C4-2B (cell line): ENCODE measurements at regions not wholly inside any gene's neighbourhood (a gene's known extent, or its start where the extent isn't known, plus 50 kb on each side); places are given as distances from the start of the nearest gene placed in this dataset.
"Not testable (repeated sequence)": the region's sequence is repeated elsewhere in the genome, so short reads cannot be mapped to it uniquely, and the experiment has no call there.

Source experiments
- H3K27ac ChIP-seq: fragments of 450-650 bp; 2 replicates; pipeline ENCODE4 v1.5.1; 2017
- ZFX ChIP-seq: fragments of 450-650 bp; IDR thresholded peaks from 2 replicates; pipeline ENCODE4 v1.6.1; 2017
- TF ChIP-seq, protein P1 (sequence below): fragments of 450-650 bp; conservative IDR thresholded peaks from 2 replicates; pipeline ENCODE4 v1.5.1; 2017; ENCODE audit warnings: mild to moderate bottlenecking

- no peak for TF ChIP-seq ZFX
- TF ChIP-seq, protein P1, sequence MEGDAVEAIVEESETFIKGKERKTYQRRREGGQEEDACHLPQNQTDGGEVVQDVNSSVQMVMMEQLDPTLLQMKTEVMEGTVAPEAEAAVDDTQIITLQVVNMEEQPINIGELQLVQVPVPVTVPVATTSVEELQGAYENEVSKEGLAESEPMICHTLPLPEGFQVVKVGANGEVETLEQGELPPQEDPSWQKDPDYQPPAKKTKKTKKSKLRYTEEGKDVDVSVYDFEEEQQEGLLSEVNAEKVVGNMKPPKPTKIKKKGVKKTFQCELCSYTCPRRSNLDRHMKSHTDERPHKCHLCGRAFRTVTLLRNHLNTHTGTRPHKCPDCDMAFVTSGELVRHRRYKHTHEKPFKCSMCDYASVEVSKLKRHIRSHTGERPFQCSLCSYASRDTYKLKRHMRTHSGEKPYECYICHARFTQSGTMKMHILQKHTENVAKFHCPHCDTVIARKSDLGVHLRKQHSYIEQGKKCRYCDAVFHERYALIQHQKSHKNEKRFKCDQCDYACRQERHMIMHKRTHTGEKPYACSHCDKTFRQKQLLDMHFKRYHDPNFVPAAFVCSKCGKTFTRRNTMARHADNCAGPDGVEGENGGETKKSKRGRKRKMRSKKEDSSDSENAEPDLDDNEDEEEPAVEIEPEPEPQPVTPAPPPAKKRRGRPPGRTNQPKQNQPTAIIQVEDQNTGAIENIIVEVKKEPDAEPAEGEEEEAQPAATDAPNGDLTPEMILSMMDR: no peak
- H3K27ac ChIP-seq: no peak overlapping the region
Measured at GRCh38 chrX:139382529-139382928, 148.0 kb upstream of the F9 start.

DNA sequence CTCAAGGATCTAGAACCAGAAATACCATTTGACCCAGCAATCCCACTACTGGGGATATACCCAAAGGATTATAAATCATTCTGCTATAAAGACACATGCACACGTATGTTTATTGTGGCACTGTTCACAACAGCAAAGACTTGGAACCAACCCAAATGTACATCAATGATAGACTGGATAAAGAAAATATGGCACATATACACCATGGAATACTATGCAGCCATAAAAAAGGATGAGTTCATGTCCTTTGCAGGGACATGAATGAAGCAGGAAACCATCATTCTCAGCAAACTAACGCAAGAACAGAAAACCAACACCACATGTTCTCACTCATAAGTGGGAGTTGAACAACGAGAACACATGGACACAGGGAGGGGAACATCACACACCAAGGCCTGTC is 154.0 kb upstream of the F9 start:
- not testable (repeated sequence) for H3K27ac ChIP-seq

DNA sequence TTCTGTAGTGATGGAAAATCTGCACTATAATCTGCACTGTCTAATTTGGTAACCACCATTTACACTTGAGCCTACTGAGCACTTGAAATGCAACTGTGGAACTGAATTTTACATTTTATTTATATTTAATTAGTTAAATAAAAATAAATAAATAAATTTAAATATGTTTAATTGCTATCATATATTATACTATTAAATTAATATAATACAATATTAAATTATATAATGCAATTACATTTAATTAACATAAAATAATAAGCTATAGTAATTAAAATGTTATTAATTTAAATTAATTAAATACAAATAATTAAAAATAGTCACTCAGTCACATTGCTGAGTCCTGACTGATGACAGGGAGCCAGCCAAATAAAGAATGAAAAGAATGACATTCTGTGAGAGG is 170.2 kb upstream of the F9 start:
- no peak overlapping the region for H3K27ac ChIP-seq
- TF ChIP-seq ZFX: no peak
- TF ChIP-seq, protein P1: no peak

DNA sequence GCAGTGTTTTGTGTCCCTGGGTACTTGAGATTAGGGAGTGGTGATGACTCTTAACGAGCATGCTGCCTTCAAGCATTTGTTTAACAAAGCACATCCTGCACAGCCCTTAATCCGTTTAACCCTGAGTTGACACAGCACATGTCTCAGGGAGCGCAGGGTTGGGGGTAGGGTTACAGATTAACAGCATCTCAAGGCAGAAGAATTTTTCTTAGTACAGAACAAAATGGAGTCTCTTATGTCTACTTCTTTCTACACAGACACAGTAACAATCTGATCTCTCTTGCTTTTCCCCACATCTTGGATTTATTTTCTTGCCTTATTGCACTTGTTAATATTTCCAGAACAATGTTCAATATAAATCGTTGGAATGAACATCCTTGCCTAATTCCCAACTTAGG is 187.9 kb upstream of the F9 start:
- not testable (repeated sequence) for H3K27ac ChIP-seq

DNA sequence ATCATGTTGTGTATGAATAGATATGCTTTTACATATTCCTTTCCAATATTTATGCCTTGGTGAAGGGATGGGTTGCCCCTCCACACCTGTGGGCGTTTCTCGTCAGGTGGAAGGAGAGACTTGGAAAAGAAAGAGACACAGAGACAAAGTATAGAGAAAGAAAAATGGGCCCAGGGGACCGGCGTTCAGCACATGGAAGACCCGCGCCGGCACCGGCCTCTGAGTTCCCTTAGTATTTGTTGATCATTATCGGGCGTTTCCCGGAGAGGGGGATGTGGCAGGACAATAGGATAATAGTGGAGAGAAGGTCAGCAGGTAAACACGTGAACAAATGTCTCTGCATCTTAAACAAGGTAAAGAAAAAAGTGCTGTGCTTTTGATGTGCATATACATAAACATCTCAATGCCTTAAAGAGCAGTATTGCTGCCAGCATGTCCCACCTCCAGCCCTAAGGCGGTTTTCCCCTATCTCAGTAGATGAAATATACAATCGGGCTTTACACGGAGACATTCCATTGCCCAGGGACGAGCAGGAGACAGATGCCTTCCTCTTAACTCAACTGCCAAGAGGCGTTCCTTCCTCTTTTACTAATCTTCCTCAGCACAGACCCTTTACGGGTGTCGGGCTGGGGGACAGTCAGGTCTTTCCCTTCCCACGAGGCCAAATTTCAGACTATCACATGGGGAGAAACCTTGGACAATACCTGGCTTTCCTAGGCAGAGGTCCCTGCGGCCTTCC is 188.5 kb upstream of the F9 start:
- H3K27ac ChIP-seq: not testable (repeated sequence)

DNA sequence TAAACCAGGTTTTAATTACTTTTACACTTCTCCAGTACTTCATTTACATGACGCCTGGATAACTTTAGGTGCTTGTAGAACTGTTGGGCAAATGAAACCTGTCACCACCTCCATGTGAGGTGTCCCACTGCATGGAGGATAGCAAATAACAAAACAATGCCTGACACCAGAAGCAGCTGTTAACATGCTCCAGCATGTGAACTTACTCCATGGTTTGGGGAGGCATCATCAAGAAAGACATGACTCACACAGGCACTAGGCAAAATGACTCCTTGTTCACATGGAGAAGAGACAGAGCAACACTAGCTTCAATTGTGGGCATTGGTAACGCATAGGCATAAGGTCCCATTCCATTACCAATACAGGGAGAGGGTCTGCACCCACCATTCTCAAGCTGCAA is 198.1 kb upstream of the F9 start:
- no peak overlapping the region for H3K27ac ChIP-seq
- TF ChIP-seq, protein P1: no peak
- TF ChIP-seq ZFX: no peak

DNA sequence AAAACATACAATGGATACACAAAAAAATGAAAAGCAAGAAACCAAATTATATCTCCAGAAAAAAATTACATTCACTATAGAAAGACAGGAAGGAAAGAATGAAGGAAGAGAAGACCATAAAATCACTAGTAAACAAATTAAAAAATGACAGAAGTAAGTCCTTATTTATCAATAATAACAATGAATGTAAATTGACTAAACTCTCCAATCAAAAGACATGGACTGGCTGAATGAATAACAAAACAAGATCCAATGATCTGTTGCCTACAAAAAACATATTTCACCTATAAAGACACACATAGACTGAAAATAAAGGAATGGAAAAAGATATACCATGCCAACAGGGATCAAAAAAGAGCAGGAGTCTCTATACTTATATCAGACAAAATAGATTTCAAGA is 203.2 kb upstream of the F9 start:
- no peak overlapping the region for H3K27ac ChIP-seq
- no peak for TF ChIP-seq ZFX
- TF ChIP-seq, protein P1: no peak

DNA sequence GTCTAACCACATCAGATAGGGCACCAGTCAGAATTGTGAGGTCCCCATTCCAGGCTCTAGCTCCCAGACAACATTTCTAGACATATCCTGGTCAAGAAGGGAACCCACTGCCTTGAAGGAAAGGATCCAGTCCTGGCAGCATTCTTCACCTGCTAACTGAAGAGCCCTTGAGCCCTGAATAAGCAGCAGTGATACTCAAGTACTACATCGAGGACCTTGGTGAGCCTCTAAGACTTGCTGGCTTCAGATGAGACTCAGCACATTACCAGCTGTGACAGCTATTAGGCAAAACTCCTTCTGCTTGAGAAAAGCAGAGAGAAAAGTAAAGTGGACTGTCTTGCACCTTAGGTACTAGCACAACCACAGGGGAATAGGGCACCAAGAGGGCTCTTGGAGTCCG is 205.8 kb upstream of the F9 start:
- H3K27ac ChIP-seq: no peak overlapping the region
- TF ChIP-seq, protein P1: no peak
- TF ChIP-seq ZFX: no peak

GRCh38 chrX:139320661-139321354 is 209.7 kb upstream of the F9 start:
- H3K27ac ChIP-seq: not testable (repeated sequence)

DNA sequence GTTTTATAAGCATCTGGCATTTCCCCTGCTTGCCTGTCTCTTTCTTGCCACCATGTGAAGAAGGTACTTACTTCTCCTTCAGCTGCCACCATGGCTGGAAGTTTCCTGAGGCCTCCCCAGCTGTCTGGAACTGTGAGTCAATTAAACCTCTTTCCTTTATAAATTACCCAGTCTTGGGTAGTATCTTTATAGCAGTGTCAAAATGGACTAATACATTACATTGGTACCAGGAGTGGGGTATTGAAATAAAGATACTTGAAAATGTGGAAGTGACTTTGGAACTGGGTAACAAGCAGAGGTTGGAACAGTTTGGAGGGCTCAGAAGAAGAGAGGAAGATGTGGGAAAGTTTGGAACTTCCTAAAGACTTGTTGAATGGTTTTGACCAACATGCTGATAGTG is 223.9 kb upstream of the F9 start:
- not testable (repeated sequence) for H3K27ac ChIP-seq
